ENCODE measurements at regions not wholly inside any gene's neighbourhood (a gene's known extent, or its start where the extent isn't known, plus 50 kb on each side); places are given as distances from the start of the nearest gene placed in this dataset.
"Not testable (repeated sequence)": the region's sequence is repeated elsewhere in the genome, so short reads cannot be mapped to it uniquely, and the experiment has no call there.

GRCh38 chr3:94336046-94336753, 273.3 kb downstream of the NSUN3 start:
- DNase-seq, result peak; percentile 79

DNA sequence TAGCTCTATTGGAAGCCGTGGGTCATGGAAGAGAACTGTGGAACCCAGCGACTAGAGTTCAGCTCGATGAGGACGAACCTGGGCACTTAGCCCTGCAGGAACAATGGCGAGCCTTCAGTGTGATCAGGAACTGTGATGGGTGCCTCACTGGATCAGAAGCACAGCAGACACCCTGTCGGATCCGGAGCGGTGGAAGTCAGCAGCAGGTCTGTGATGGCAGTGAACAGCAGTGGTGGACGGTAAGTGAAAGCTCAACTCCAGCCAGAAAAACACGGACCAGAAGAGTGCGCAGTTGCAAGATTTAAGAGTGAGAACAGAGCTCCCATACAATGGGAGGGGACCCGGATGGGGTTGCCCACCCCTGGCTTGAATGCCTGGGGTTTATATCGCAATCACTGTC, 282.2 kb downstream of the NSUN3 start:
- DNase-seq, result no peak

DNA sequence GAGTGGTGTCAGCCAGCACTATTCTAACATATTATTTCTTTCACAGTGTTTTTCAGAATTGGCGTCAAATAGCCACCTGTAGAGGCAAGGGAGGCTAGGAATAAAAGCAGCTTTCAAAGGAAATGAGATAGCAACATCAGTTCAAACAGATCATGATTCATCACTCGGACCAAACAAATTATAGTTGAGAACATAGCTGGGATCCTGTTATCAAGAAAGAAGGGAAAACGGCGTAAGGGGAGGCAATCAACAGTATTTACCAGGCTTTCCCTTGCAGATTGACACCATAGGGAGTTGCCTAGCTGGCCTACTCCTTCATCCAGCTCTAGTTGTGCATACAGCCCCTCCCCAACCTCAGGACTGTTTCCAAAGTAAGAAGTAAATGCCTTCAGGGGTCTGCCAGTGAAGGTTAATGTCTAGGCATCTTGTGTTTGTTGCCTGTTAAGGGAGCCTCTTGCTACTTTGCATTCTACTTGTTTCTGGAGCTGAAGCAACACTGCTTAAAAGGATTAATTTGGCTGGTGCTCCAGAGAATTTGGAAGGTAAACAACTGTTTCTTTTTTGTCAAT, 286.5 kb downstream of the NSUN3 start:
- peak; percentile 30 for DNase-seq

GRCh38 chr3:94356581-94356980, 293.7 kb downstream of the NSUN3 start:
- no peak for DNase-seq

DNA sequence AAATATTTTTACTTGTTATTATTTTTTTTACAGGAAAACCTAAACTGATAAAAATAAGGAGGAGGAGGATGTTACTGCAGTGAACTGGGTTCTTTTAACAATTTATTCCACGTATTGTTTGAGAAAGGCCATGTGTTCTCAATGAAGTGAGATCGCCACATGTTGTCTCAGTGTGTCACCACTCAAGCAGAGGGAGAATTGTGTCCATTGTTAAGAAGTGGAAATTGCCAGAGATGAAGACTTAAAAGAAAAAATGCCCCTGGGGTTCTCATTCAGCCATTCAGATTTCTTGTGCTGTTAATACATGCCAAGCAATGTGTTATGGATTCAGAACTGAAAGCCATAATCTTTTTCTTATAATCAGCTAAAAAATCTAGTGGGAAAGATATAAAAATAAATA, 297.1 kb downstream of the NSUN3 start:
- DNase-seq, result no peak

DNA sequence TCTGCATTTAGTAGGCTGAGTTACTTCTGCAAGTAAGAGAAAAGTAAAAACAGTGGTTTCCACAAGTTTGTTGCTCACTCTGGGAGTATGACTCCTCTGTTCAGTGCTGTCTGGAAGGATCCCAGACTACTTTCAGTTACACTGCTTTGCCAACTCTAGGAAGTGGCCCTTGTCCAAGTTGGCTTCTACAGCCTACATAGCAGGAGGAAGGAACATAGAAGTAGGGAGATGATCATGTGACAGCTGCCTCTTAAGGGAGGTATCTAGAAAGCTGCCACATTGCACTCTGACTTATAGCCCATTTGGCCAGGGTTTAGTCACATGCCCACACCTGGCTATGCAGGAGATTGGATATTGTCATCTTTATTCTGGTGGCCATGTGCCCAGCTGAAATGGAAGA, 298.1 kb downstream of the NSUN3 start:
- peak; percentile 7 for DNase-seq

GRCh38 chr3:94362393-94362792, 299.5 kb downstream of the NSUN3 start:
- DNase-seq, result no peak

GRCh38 chr3:94365006-94365405, 302.1 kb downstream of the NSUN3 start:
- no peak for DNase-seq

- DNase-seq, result no peak
Measured at GRCh38 chr3:94372026-94372425, 309.2 kb downstream of the NSUN3 start.

- no peak for DNase-seq
Measured at GRCh38 chr3:94373456-94373855, 310.6 kb downstream of the NSUN3 start.

GRCh38 chr3:94374439-94375161, 311.7 kb downstream of the NSUN3 start:
- DNase-seq, result peak; percentile 40

DNA sequence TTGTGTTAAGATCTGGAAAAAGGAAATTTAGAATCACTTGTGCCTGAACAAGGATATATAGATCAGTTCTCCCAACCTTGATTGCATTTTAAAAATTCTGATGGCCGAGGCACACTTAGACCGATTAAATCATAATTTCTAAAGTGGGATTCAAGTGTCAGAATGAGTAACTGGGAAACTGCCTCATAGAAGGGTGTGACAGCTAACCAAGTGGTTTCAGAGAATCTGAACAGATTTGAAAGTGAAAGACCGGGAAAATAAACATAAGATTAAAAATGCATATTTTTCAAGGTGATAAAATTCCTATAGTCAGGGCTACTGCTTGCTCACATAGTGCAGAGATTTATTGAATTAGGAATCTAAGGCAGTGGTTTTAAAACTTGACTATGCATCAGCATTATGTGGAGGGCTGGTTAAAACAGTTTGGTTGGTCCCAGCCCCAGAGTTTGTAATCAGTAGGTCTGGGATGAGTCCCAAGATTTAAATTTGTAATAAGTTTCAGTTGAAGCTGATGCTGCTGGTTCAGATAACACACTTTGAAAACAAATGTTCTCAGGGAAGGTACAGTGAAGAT, 314.3 kb downstream of the NSUN3 start:
- not testable (repeated sequence) for DNase-seq

DNA sequence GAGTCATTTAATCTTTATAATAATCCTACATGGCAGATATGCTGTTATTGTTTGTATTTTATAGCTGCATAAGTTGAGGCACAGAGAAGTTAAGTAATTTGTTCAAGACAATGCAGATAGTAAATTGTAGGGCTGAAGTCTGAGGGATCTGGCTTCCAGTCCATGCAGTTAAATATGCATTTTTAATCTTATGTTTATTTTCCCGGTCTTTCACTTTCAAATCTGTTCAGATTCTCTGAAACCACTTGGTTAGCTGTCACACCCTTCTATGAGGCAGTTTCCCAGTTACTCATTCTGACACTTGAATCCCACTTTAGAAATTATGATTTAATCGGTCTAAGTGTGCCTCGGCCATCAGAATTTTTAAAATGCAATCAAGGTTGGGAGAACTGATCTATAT, 315.0 kb downstream of the NSUN3 start:
- DNase-seq, result not testable (repeated sequence)

GRCh38 chr3:94378322-94378721, 315.5 kb downstream of the NSUN3 start:
- DNase-seq, result no peak

- DNase-seq, result no peak
Measured at GRCh38 chr3:94379264-94379663, 316.4 kb downstream of the NSUN3 start.

GRCh38 chr3:94394885-94395284, 332.0 kb downstream of the NSUN3 start:
- DNase-seq, result no peak

- no peak for DNase-seq
Measured at GRCh38 chr3:94395851-94396250, 333.0 kb downstream of the NSUN3 start.

DNA sequence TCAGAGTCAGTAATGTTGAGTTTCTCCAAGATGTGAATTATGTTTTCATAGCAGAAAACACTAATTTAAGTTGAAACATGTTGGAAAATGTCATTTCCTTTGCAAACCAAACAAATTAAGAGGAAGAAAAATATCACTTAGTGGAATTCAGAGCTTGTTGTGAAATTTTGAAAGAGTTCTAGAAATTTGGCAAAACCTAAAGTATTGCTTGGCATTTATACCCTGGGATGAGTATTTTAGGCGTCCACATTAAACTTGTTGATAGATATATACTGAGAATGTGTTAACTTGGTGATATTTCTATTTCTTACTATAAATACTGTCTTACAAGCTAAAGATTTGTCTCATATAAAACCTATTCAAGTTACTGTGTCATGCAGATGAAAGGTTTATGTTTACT, 335.2 kb downstream of the NSUN3 start:
- no peak for DNase-seq

GRCh38 chr3:94401466-94401865, 338.6 kb downstream of the NSUN3 start:
- no peak for DNase-seq

GRCh38 chr3:94402126-94402525, 339.3 kb downstream of the NSUN3 start:
- no peak for DNase-seq

DNA sequence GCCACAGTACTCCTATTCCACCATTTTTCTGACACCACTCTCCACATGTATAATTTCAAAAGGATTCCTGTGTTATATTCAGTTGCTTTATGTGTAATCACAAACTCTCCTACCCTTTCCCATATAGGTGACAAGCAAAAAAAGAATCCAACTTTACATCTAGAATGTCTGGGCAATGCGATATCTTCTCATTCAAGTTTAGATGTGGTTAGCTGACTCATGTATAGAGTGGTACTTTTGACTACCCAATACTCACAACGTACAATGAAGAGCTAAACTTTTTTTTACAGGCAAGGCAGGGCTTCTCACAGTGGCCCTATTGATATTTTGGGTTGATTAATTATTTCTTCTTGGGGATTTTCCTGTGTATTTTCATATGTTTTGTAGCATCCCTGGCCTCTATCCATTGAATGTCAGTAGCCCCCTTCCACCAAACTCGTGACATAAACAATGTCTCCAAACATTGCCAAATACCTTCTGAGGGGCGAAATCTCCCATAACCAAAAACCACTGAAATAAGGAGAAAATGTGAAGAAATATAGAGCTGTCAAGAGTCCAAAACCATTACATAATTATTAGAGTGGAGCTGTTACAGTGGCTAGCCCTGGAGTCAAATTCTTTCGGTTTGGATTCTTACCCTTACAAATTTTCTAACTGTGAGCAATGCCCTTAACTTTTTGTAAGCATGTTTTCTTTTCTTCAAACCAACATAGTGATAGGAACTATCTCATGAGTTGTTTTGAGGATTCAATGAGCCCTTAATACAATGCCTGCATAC, 342.6 kb downstream of the NSUN3 start:
- no peak for DNase-seq

DNA sequence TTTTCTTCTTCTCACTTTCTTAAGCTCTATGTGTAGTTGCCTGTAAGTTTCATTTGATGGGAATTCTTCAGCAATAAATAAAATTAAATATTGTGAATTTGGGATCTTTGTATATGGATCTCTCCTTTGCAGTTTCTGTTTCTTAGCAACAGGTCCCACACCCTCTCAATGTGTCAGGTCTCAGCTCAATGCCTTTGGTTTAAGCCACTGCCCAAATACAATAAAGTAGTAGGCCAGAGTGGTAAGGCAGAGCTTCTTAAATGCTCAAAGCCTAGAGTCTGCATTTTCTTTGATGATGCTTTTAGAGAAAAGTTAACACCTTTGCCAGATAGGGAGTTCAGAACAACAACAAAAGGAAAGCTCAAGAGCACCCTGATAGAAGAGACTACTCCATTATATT, 343.7 kb downstream of the NSUN3 start:
- DNase-seq, result no peak

- not testable (repeated sequence) for DNase-seq
Measured at GRCh38 chr3:94412936-94413335, 350.1 kb downstream of the NSUN3 start.

Data from NCI-H82 (cell line).